HG02623 (cell line): ENCODE measurements at regions not wholly inside any gene's neighbourhood (a gene's known extent, or its start where the extent isn't known, plus 50 kb on each side); places are given as distances from the start of the nearest gene placed in this dataset.
"Not testable (repeated sequence)": the region's sequence is repeated elsewhere in the genome, so short reads cannot be mapped to it uniquely, and the experiment has no call there.

Experiments
- ATAC-seq: cut with Tn5 transposase; IDR thresholded peaks from one replicate; pipeline ENCODE4 v1.9.1; 2021; ENCODE audit warnings: moderate library complexity; ENCODE audit not compliant: unreplicated experiment

DNA sequence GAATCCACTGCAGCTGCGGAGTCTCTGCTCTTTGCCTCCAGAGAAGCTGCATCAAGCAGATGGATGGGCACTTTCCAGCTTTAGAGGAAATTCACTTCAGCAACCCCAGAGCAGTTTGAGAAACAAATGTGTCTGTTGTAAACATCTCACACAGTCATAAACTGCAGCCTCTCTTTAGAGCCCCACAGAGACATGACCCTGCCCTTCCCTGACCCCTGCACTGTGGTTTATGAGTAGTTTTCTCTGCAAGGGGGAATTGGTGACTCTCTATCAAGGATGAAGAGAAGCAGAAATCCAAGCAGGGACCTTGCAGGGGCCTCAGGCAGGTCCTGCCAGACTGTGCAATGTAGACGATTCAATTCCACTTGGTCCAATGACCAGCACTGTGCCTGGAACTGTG is 160.2 kb downstream of the SH2D4B start:
- no peak for ATAC-seq

- peak; percentile 92 for ATAC-seq
Measured at GRCh38 chr10:80699602-80700039, 161.9 kb downstream of the SH2D4B start.

- no peak for ATAC-seq
Measured at GRCh38 chr10:80700252-80700651, 162.6 kb downstream of the SH2D4B start.

DNA sequence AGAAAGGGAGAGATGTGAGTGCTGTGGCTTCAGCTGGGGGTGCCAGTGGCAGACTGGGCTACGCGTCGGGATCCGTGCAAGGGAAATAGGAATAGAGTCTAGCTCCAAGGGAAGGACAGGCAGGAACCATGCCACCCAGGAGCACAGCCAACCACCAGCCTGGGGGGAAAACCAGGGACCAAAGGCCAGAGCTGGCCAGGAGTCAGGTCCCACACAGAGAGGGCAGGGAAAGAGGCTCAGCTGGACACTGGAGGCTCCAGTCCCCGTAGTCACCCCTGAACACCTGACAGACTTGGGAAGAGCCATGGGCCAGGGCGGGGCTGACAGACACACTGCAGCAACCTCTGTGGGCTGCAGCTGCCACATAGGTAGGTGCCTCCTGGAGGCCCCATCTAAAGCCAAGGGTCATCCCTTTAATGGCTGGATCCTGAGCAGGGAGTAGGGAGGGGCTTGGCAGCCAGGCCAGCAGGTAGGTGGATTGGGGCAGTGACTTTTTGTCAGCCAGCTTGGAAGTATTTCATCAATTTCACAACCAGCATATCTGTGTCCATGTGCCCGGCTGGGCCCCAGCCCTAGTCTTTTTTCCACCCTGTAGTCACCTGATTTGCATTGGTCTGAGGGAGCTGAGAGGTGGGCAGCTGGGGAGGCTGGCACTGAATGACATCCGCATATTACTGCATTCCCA is 163.2 kb downstream of the SH2D4B start:
- no peak for ATAC-seq

- no peak for ATAC-seq
Measured at GRCh38 chr10:80701706-80702105, 164.0 kb downstream of the SH2D4B start.

- ATAC-seq: no peak
Measured at GRCh38 chr10:80702143-80702542, 164.4 kb downstream of the SH2D4B start.

DNA sequence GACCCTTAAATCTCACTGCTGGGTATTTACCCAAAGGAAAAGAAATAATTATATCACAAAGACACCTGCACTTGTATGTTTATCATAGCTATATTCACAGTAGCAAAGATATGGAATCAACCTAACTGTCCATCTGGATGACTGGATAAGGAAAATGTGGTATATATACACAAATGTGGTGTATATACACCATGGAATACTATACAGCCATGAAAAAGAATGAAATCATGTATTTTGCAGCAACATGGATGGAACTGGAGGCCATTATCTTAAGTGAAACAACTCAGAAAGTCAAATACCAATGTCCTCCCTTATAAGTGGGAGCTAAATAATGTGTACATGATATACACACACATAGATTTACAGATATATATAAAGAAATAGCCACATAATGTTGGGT is 168.2 kb downstream of the SH2D4B start:
- no peak for ATAC-seq

DNA sequence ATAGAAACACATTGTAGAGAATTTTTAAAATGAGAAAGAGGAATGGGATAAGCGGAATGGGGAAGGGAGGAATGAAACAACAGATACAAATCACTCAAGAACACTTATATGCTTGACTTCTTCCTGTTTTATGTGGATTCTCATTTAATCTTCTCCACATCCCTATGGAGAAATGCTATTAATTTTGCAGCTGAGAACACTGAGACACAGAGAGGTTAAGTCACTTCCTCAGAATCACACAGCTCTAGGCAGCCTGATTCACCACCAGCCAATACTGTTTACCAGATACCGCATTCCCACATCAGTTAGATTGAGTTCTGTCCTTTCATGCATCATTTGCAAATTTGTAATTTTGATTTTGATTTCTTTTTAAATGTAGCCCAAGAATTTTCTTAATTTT is 170.5 kb downstream of the SH2D4B start:
- no peak for ATAC-seq

- no peak for ATAC-seq
Measured at GRCh38 chr10:80708808-80709207, 171.1 kb downstream of the SH2D4B start.

- ATAC-seq: no peak
Measured at GRCh38 chr10:80709866-80710265, 172.2 kb downstream of the SH2D4B start.

DNA sequence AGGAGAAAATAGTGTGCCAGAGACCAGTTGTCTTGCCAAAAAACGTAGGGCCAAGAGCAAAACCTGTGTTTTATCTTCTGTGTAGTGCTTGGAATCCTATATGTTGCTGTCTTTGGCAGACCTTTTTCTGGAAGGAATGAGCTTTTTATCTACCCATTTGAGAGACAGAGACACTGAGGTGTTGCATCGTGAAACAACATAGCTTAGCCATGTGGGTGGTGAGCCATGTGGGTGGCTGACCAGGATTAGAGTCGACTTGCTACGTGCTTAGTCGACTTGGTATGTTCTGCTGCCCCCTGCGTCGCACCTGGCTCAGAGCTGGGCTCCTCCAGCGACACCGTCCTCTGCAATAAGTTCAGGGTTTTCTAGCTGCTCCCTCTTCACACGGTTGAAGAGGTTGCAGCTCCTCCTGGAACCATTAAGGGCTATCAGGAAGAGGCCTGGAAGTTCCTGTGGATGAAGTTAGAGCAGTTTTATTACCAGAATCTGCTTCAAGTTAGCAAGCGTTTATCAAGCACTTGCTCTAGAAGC is 175.8 kb downstream of the SH2D4B start:
- no peak for ATAC-seq

- no peak for ATAC-seq
Measured at GRCh38 chr10:80714566-80714965, 176.9 kb downstream of the SH2D4B start.

GRCh38 chr10:80718024-80718423 is 180.3 kb downstream of the SH2D4B start:
- no peak for ATAC-seq

- ATAC-seq: no peak
Measured at GRCh38 chr10:80719935-80720334, 182.2 kb downstream of the SH2D4B start.

GRCh38 chr10:80720549-80720948 is 182.8 kb downstream of the SH2D4B start:
- no peak for ATAC-seq

- not testable (repeated sequence) for ATAC-seq
Measured at GRCh38 chr10:80728354-80728753, 190.7 kb downstream of the SH2D4B start.

DNA sequence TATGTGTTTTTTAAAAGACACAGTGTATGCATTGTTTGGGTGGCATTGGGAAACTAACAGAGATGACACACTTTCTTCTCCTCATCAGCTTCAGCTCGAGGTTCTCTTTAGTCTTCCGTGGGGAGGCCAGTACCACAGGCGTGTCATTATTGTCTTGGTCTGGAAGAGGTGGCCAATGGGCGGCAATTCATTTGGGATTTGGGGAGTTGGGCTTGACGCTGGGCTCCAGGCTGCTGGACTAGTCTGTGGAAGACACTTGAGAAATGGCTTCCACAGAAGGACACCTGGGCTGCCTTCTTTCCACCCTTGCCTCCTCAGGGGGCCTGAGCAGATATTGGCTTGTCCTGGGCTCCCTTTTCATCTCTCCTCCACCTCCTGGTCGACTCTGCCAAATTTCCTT is 192.2 kb downstream of the SH2D4B start:
- no peak for ATAC-seq

DNA sequence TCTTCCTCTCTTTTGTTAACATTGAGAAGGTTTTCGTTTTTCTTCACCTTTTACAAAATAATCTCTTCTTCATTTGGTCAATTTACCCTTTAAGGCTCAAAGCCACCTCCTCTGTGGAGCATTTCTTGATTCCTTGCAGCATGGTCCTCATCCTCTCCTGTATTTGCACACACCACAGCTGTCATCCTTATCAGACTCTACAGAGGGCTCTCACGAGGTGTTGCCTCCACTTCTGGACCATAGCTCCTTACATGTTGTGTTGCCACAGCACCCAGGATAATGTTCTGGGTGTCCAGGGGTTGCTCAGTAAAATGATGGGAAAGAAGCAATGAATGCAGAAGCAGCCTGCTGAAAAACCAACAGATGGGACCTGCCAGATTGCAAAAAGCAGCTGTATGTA is 192.8 kb downstream of the SH2D4B start:
- ATAC-seq: no peak

DNA sequence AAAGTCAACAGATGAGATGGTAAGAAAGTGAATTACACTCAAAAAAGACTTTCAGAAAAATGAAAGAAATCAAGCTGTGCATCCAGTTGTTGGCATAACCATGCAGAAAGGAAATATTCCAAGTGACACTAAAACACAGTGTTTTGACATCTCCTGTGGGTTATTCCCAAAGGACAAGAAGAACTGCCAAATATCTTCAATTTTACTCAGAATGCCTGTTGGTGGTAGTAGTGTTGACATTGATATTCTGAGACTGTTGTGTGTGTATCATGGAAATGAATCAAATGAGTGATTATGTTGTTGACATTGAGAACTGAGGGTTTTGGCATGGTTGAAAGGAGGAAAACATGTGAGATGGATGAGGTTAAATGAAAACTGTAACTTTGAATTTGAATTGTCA is 196.9 kb downstream of the SH2D4B start:
- no peak for ATAC-seq

- ATAC-seq: no peak
Measured at GRCh38 chr10:80737209-80737608, 199.5 kb downstream of the SH2D4B start.

GRCh38 chr10:80739328-80739727 is 201.6 kb downstream of the SH2D4B start:
- no peak for ATAC-seq

GRCh38 chr10:80739963-80740715 is 202.4 kb downstream of the SH2D4B start:
- no peak for ATAC-seq
